GM23338 (cell line): ENCODE measurements at regions not wholly inside any gene's neighbourhood (a gene's known extent, or its start where the extent isn't known, plus 50 kb on each side); places are given as distances from the start of the nearest gene placed in this dataset.

Experiments
- ATAC-seq: fragments of 200-7000 bp; cut with Tn5 transposase; 3 replicates; pipeline ENCODE4 v1.9.1; 2020
- DNase-seq: peaks from one replicate; pipeline ENCODE4 v3.0.0-alpha.2; 2015; ENCODE audit warnings: low spot score
- H2AFZ ChIP-seq: fragments of 200-600 bp; sonication (generic); 2 replicates; pipeline ENCODE4 v1.8.0; 2016; ENCODE audit warnings: antibody characterized with exemption, mild to moderate bottlenecking, moderate library complexity
- H3F3A ChIP-seq: fragments of 200-600 bp; sonication (generic); replicated peaks from 2 replicates; pipeline ENCODE4 v1.8.0; 2017; ENCODE audit warnings: antibody characterized with exemption, mixed run types, low read depth
- H3K27ac ChIP-seq: fragments of 200-600 bp; sonication (generic); 2 replicates; pipeline ENCODE4 v1.6.1; 2016; ENCODE audit warnings: low read depth
- H3K27me3 ChIP-seq: fragments of 200-600 bp; sonication (generic); 2 replicates; pipeline ENCODE4 v1.8.0; 2016; ENCODE audit warnings: mild to moderate bottlenecking, mixed run types, moderate library complexity; ENCODE audit not compliant: insufficient read depth
- H3K36me3 ChIP-seq: fragments of 200-600 bp; sonication (generic); 2 replicates; pipeline ENCODE4 v1.8.0; 2016; ENCODE audit warnings: mild to moderate bottlenecking; ENCODE audit not compliant: insufficient read depth
- H3K4me1 ChIP-seq: fragments of 200-600 bp; sonication (generic); 2 replicates; pipeline ENCODE4 v1.8.0; 2016; ENCODE audit warnings: mild to moderate bottlenecking, moderate library complexity; ENCODE audit not compliant: insufficient read depth
- H3K4me2 ChIP-seq: fragments of 200-600 bp; sonication (generic); 2 replicates; pipeline ENCODE4 v1.7.1; 2017; ENCODE audit warnings: mixed run types
- H3K4me3 ChIP-seq: fragments of 200-600 bp; sonication (generic); 2 replicates; pipeline ENCODE4 v1.6.1; 2016; ENCODE audit warnings: mixed run types
- H3K79me2 ChIP-seq: fragments of 200-600 bp; sonication (generic); replicated peaks from 2 replicates; pipeline ENCODE4 v1.8.0; 2017; ENCODE audit warnings: mild to moderate bottlenecking; ENCODE audit not compliant: insufficient read depth
- H3K9me2 ChIP-seq: fragments of 200-600 bp; sonication (generic); 2 replicates; pipeline ENCODE4 v1.8.0; 2017; ENCODE audit not compliant: insufficient read depth
- H4K20me1 ChIP-seq: fragments of 200-600 bp; sonication (generic); replicated peaks from 2 replicates; pipeline ENCODE4 v1.8.0; 2017; ENCODE audit warnings: mild to moderate bottlenecking; ENCODE audit not compliant: insufficient read depth
- H3K27ac Mint-ChIP-seq: 2 replicates; pipeline ENCODE4 v1.8.0; 2020; ENCODE audit warnings: inconsistent platforms, mild to moderate bottlenecking, moderate library complexity, mixed read lengths
- H3K27me3 Mint-ChIP-seq: 3 replicates; pipeline ENCODE4 v1.8.0; 2022; ENCODE audit warnings: low read depth, mild to moderate bottlenecking, moderate library complexity, mixed read lengths, inconsistent platforms; ENCODE audit not compliant: insufficient read depth, poor library complexity
- H3K36me3 Mint-ChIP-seq: 3 replicates; pipeline ENCODE4 v1.8.0; 2021; ENCODE audit warnings: low read depth, mild to moderate bottlenecking, inconsistent platforms, moderate library complexity, mixed read lengths
- H3K4me1 Mint-ChIP-seq: 3 replicates; pipeline ENCODE4 v1.8.0; 2020; ENCODE audit warnings: mild to moderate bottlenecking, inconsistent platforms, mixed read lengths
- H3K4me3 Mint-ChIP-seq: 3 replicates; pipeline ENCODE4 v1.8.0; 2021; ENCODE audit warnings: moderate library complexity, mild to moderate bottlenecking, inconsistent platforms, mixed read lengths
- H3K9me3 Mint-ChIP-seq: 3 replicates; pipeline ENCODE4 v1.8.0; 2020; ENCODE audit warnings: moderate library complexity, mild to moderate bottlenecking, inconsistent platforms, mixed read lengths
- CREB1 ChIP-seq: fragments of 250-450 bp; sonication (Bioruptor Pico); IDR thresholded peaks from 2 replicates; pipeline ENCODE4 v1.5.0; 2020; ENCODE audit warnings: low read depth, mild to moderate bottlenecking, moderate library complexity
- CTCF ChIP-seq, 2 experiments: fragments of 200-600 bp in 1 of 2; sonication (generic) in 1 of 2; conservative IDR thresholded peaks; 2 replicates each; pipeline versions ENCODE4 v1.5.1 to v1.6.1; 2016 to 2017; ENCODE audit warnings: antibody characterized with exemption in 2 of 2, low read depth in 2 of 2, mild to moderate bottlenecking in 2 of 2, moderate library complexity in 1 of 2
- ETS1 ChIP-seq: IDR thresholded peaks from 2 replicates; pipeline ENCODE4 v1.6.1; 2016; ENCODE audit warnings: antibody characterized with exemption
- EZH2 ChIP-seq: fragments of 200-600 bp; sonication (generic); IDR thresholded peaks from one replicate; pipeline ENCODE4 v1.8.0; 2017; ENCODE audit warnings: antibody characterized with exemption, mild to moderate bottlenecking, low read depth; ENCODE audit not compliant: unreplicated experiment
- EZH2phosphoT487 ChIP-seq: fragments of 200-600 bp; sonication (generic); IDR thresholded peaks from one replicate; pipeline ENCODE4 v1.8.1; 2018; ENCODE audit warnings: antibody characterized with exemption; ENCODE audit not compliant: unreplicated experiment
- JUNB ChIP-seq: IDR thresholded peaks from one replicate; pipeline ENCODE4 v1.6.1; 2016; ENCODE audit warnings: antibody characterized with exemption; ENCODE audit not compliant: unreplicated experiment
- NANOG ChIP-seq: IDR thresholded peaks from 2 replicates; pipeline ENCODE4 v1.6.1; 2016; ENCODE audit warnings: antibody characterized with exemption, borderline replicate concordance
- STAT1 ChIP-seq: IDR thresholded peaks from one replicate; pipeline ENCODE4 v1.6.1; 2016; ENCODE audit warnings: antibody characterized with exemption; ENCODE audit not compliant: unreplicated experiment
- ZNF114 ChIP-seq: fragments of 250-450 bp; sonication (Bioruptor Pico); IDR thresholded peaks from 2 replicates; pipeline ENCODE4 v1.5.0; 2020; ENCODE audit warnings: mild to moderate bottlenecking, moderate library complexity
- TF ChIP-seq, protein P1 (sequence below): IDR thresholded peaks from one replicate; pipeline ENCODE4 v1.6.1; 2018; ENCODE audit warnings: antibody characterized with exemption; ENCODE audit not compliant: unreplicated experiment

DNA sequence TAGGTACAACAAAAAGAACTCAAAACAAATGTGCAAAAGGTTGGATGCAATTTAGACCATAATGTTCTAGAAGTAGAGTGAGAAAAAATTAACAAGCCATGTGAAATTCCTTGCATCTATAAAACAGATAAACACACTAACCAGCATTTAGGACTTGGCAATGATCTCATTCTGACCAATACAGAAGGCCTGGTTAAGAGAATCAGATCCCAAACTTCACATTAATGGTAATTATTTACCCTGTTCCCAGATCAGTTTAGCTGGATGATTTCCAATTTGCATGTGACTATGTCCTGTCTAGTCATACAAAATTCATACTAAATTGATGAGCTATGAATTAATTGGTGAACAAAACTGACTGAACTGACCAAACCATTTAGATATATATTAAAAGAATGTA is 98.4 kb upstream of the FIGN start (continued):
- TF ChIP-seq EZH2, result no peak
- no peak for TF ChIP-seq NANOG
- TF ChIP-seq ETS1, result no peak
- TF ChIP-seq, protein P1, sequence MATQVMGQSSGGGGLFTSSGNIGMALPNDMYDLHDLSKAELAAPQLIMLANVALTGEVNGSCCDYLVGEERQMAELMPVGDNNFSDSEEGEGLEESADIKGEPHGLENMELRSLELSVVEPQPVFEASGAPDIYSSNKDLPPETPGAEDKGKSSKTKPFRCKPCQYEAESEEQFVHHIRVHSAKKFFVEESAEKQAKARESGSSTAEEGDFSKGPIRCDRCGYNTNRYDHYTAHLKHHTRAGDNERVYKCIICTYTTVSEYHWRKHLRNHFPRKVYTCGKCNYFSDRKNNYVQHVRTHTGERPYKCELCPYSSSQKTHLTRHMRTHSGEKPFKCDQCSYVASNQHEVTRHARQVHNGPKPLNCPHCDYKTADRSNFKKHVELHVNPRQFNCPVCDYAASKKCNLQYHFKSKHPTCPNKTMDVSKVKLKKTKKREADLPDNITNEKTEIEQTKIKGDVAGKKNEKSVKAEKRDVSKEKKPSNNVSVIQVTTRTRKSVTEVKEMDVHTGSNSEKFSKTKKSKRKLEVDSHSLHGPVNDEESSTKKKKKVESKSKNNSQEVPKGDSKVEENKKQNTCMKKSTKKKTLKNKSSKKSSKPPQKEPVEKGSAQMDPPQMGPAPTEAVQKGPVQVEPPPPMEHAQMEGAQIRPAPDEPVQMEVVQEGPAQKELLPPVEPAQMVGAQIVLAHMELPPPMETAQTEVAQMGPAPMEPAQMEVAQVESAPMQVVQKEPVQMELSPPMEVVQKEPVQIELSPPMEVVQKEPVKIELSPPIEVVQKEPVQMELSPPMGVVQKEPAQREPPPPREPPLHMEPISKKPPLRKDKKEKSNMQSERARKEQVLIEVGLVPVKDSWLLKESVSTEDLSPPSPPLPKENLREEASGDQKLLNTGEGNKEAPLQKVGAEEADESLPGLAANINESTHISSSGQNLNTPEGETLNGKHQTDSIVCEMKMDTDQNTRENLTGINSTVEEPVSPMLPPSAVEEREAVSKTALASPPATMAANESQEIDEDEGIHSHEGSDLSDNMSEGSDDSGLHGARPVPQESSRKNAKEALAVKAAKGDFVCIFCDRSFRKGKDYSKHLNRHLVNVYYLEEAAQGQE, result no peak
- TF ChIP-seq ZNF114, result no peak

DNA sequence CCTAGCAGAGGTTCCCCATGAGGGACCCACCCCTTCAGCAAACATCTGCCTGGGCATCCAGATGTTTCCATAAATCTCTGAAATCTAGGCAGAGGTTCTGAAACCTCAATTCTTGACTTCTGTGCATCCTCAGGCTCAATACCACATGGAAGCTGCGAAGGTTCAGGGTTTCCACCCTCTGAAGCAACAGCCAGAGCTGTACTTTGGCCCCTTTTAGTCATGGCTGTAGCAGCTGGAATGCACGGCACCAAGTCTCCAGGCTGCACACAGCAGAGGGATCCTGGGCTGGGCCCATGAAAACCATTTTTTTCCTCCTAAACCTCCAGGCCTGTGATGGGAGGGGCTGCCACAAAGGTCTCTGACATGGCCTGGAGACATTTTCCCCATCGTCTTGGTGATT is 93.0 kb upstream of the FIGN start:
- no peaks in the 10 kb centered on the region; the same call in 2 of the 3 replicates for H3K4me1 Mint-ChIP-seq
- DNase-seq, result no peak
- Histone ChIP-seq H3K9me2 (peaks cover 15% of the 10 kb centered on the region; the same call in 1 of the 2 replicates), H3K27me3 (no peaks in the 10 kb centered on the region), H3K4me2 (no peak overlapping the region), H3K4me3 (no peak overlapping the region), H2AFZ (no peak overlapping the region), H3F3A (no peaks in the 10 kb centered on the region), H3K79me2 (no peaks in the 10 kb centered on the region), H4K20me1 (no peaks in the 10 kb centered on the region), H3K27ac (no peak overlapping the region), H3K4me1 (peaks cover 5% of the 10 kb centered on the region; the same call in 1 of the 2 replicates), H3K36me3 (no peaks in the 10 kb centered on the region)
- no peak overlapping the region for H3K4me3 Mint-ChIP-seq
- H3K27ac Mint-ChIP-seq, result no peak overlapping the region
- ATAC-seq, result no peak
- no peaks in the 10 kb centered on the region for H3K27me3 Mint-ChIP-seq
- peaks cover 3% of the 10 kb centered on the region; the same call in 1 of the 3 replicates for H3K36me3 Mint-ChIP-seq
- no peaks in the 10 kb centered on the region; the same call in 2 of the 3 replicates for H3K9me3 Mint-ChIP-seq
- TF ChIP-seq CREB1 (CRISPR knock-in tag), result no peak
- TF ChIP-seq EZH2, result no peak
- TF ChIP-seq ZNF114, result no peak
- TF ChIP-seq JUNB, result no peak
- TF ChIP-seq NANOG, result no peak
- no peak for TF ChIP-seq STAT1
- TF ChIP-seq, protein P1, result no peak
- no peak for TF ChIP-seq EZH2phosphoT487
- no peak for TF ChIP-seq CTCF (conservative IDR thresholded peaks at IDR 0.05; ENCODE audit: low read depth in 2 of 2)
